ENCODE measurements at regions not wholly inside any gene's neighbourhood (a gene's known extent, or its start where the extent isn't known, plus 50 kb on each side); places are given as distances from the start of the nearest gene placed in this dataset.
"Not testable (repeated sequence)": the region's sequence is repeated elsewhere in the genome, so short reads cannot be mapped to it uniquely, and the experiment has no call there.

GRCh38 chr7:51850126-51850525, 533.5 kb upstream of the COBL start:
- no peak overlapping the region for H3K27ac ChIP-seq

GRCh38 chr7:51847461-51848134, 531.0 kb upstream of the COBL start:
- no peaks in the 10 kb centered on the region for H3K27me3 ChIP-seq
- DNase-seq = no peak
- TF ChIP-seq POLR2A (IDR thresholded peaks at IDR 0.05) (no peak), CTCF (IDR thresholded peaks at IDR 0.05) (no peak), EP300 (IDR thresholded peaks at IDR 0.05) (no peak)
- H3K36me3 ChIP-seq = no peaks in the 10 kb centered on the region
- 29 to 38% (median 33%) methylated on average over 7 of the region's 7 CpGs for WGBS, 3 donors
- no peaks in the 10 kb centered on the region for H3K9me3 ChIP-seq
- H3K4me1 ChIP-seq (ENCODE audit: insufficient read depth) = no peaks in the 10 kb centered on the region
- intact Hi-C loops (cut with DNase I) = no loop called here
- H3K4me3 ChIP-seq = no peak overlapping the region
- H3K27ac ChIP-seq = no peak overlapping the region

More at GRCh38 chr7:51850126-51850525, 533.5 kb upstream of the COBL start:
- no peaks in the 10 kb centered on the region for H3K27me3 ChIP-seq
- intact Hi-C loops (cut with DNase I) = no loop called here
- TF ChIP-seq EP300 (IDR thresholded peaks at IDR 0.05) (no peak), POLR2A (IDR thresholded peaks at IDR 0.05) (no peak), CTCF (IDR thresholded peaks at IDR 0.05) (no peak)
- no peaks in the 10 kb centered on the region for H3K36me3 ChIP-seq
- H3K4me3 ChIP-seq = no peak overlapping the region
- no peak for DNase-seq
- H3K4me1 ChIP-seq (ENCODE audit: insufficient read depth) = no peaks in the 10 kb centered on the region
- no peaks in the 10 kb centered on the region for H3K9me3 ChIP-seq
- 64 to 66% (median 66%) methylated on average over 2 of the region's 2 CpGs for WGBS, 3 donors

GRCh38 chr7:51839130-51839529, 522.5 kb upstream of the COBL start:
- H3K27me3 ChIP-seq; H3K4me1 ChIP-seq (ENCODE audit: insufficient read depth); H3K4me3 ChIP-seq; DNase-seq; H3K27ac ChIP-seq; H3K9me3 ChIP-seq; H3K36me3 ChIP-seq; intact Hi-C loops (cut with DNase I): not testable (repeated sequence)
- WGBS, 3 donors = 87 to 90% (median 89%) methylated on average over 18 of the region's 18 CpGs

- 25 to 40% (median 33%) methylated on average over 2 of the region's 2 CpGs for WGBS, 3 donors
- intact Hi-C loops (cut with DNase I) = no loop called here
- no peak for DNase-seq
- H3K9me3 ChIP-seq = no peaks in the 10 kb centered on the region
- H3K4me3 ChIP-seq = no peak overlapping the region
- no peaks in the 10 kb centered on the region for H3K36me3 ChIP-seq
- TF ChIP-seq POLR2A (IDR thresholded peaks at IDR 0.05) (no peak), CTCF (IDR thresholded peaks at IDR 0.05) (no peak), EP300 (IDR thresholded peaks at IDR 0.05) (no peak)
- no peaks in the 10 kb centered on the region for H3K4me1 ChIP-seq (ENCODE audit: insufficient read depth)
- H3K27ac ChIP-seq = no peak overlapping the region
- no peaks in the 10 kb centered on the region for H3K27me3 ChIP-seq
Observed at GRCh38 chr7:51827631-51828030, 511.0 kb upstream of the COBL start.

GRCh38 chr7:51824050-51824449, 507.4 kb upstream of the COBL start:
- H3K4me1 ChIP-seq (ENCODE audit: insufficient read depth) = no peaks in the 10 kb centered on the region
- H3K27me3 ChIP-seq = no peaks in the 10 kb centered on the region
- H3K27ac ChIP-seq = no peak overlapping the region
- TF ChIP-seq EP300 (IDR thresholded peaks at IDR 0.05) = no peak
- TF ChIP-seq CTCF (IDR thresholded peaks at IDR 0.05) = no peak
- TF ChIP-seq POLR2A (IDR thresholded peaks at IDR 0.05) = no peak
- intact Hi-C loops (cut with DNase I) = no loop called here
- H3K36me3 ChIP-seq = no peaks in the 10 kb centered on the region
- no peak overlapping the region for H3K4me3 ChIP-seq
- 69 to 72% (median 71%) methylated on average over 7 of the region's 7 CpGs for WGBS, 3 donors
- no peak for DNase-seq
- H3K9me3 ChIP-seq = no peaks in the 10 kb centered on the region
